Left lung (tissue), 4 donors: ENCODE measurements at regions not wholly inside any gene's neighbourhood (a gene's known extent, or its start where the extent isn't known, plus 50 kb on each side); places are given as distances from the start of the nearest gene placed in this dataset.

Source experiments
- ATAC-seq: fragments of 200-7000 bp; cut with Tn5 transposase; one replicate; pipeline ENCODE4 v1.9.1; 2020; ENCODE audit warnings: moderate library complexity
- DNase-seq, 4 donors: peaks; one replicate each; pipeline ENCODE4 v3.0.0-alpha.2; 2013 to 2020
- H3K27ac ChIP-seq, 2 donors: fragments of 200-600 bp; sonication (generic) in 1 of 2; one replicate each; pipeline versions ENCODE4 v1.5.0 to v1.8.0; 2020 to 2021
- H3K27me3 ChIP-seq, 2 donors: fragments of 200-600 bp; sonication (generic) in 1 of 2; one replicate each; pipeline versions ENCODE4 v1.5.0 to v1.8.0; 2020 to 2021
- H3K36me3 ChIP-seq, 2 donors: fragments of 200-600 bp; sonication (generic) in 1 of 2; one replicate each; pipeline versions ENCODE4 v1.5.0 to v1.8.0; 2020 to 2021
- H3K4me1 ChIP-seq, 2 donors: fragments of 200-600 bp; one replicate each; pipeline ENCODE4 v1.8.0; 2021
- H3K4me3 ChIP-seq, 2 donors: fragments of 200-600 bp; sonication (generic) in 1 of 2; one replicate each; pipeline versions ENCODE4 v1.5.0 to v1.8.0; 2020 to 2021; ENCODE audit warnings: mild to moderate bottlenecking in 1 of 2
- H3K9me3 ChIP-seq, 2 donors: fragments of 200-600 bp; sonication (generic) in 1 of 2; one replicate each; pipeline versions ENCODE4 v1.5.0 to v1.8.0; 2020 to 2021
- intact Hi-C, 2 donors: fragments of 100-400 bp; cut with DNase I; formaldehyde crosslinking; loops; one replicate each; pipeline versions ENCODE4 v1.11.2 to v1.14.2; 2022
- TF ChIP-seq, protein P1 (sequence below), 2 donors: fragments of 200-600 bp; sonication (generic) in 1 of 2; IDR thresholded peaks; one replicate each; pipeline versions ENCODE4 v1.5.0 to v1.8.0; 2021; ENCODE audit warnings: antibody characterized with exemption in 2 of 2
- donor health status: DM: no; HTN: yes; CAD: no.
- donor health status: DM: no; HTN: no; CAD: no.

DNA sequence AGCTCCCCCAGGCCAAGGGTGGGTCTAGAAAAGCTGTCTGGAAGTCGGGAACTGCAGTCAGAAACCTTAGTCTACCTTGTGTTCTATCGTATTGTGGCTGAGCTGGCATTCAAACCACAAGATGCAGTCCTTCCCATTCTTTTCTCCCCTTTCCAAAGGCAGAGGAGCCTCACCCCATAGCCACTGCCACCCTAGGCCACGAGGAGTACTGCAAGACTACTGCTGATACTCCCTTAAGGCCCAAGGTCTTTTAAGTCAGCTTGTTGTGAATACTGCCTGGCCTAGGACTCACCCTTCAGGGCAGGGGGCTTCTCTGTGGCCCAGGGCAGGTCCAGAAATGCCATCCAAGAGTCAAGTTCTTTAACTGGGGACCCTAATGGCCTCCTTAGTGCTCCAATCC, 214.5 kb upstream of the CNTNAP2 start:
- no peaks in the 10 kb centered on the region for H3K36me3 ChIP-seq
- TF ChIP-seq, protein P1, sequence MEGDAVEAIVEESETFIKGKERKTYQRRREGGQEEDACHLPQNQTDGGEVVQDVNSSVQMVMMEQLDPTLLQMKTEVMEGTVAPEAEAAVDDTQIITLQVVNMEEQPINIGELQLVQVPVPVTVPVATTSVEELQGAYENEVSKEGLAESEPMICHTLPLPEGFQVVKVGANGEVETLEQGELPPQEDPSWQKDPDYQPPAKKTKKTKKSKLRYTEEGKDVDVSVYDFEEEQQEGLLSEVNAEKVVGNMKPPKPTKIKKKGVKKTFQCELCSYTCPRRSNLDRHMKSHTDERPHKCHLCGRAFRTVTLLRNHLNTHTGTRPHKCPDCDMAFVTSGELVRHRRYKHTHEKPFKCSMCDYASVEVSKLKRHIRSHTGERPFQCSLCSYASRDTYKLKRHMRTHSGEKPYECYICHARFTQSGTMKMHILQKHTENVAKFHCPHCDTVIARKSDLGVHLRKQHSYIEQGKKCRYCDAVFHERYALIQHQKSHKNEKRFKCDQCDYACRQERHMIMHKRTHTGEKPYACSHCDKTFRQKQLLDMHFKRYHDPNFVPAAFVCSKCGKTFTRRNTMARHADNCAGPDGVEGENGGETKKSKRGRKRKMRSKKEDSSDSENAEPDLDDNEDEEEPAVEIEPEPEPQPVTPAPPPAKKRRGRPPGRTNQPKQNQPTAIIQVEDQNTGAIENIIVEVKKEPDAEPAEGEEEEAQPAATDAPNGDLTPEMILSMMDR (IDR thresholded peaks at IDR 0.05): no peak
- intact Hi-C loops: no loop called here

GRCh38 chr7:145899938-145900337, 216.7 kb upstream of the CNTNAP2 start:
- Histone ChIP-seq H3K4me1 (no peaks in the 10 kb centered on the region), H3K4me3 (no peak overlapping the region), H3K36me3 (no peaks in the 10 kb centered on the region), H3K27ac (no peak overlapping the region), H3K27me3 (no peaks in the 10 kb centered on the region), H3K9me3 (peaks cover 0 to 25% of the 10 kb centered on the region in 2 donors)
- intact Hi-C loops: no loop called here
- ATAC-seq (no peak), DNase-seq (no peak)
- TF ChIP-seq, protein P1 (IDR thresholded peaks at IDR 0.05): no peak

More for the DNA sequence above, 214.5 kb upstream of the CNTNAP2 start:
- Histone ChIP-seq H3K9me3 (peaks cover 0 to 19% of the 10 kb centered on the region in 2 donors), H3K4me3 (no peak overlapping the region), H3K27ac (no peak overlapping the region), H3K4me1 (no peaks in the 10 kb centered on the region), H3K27me3 (no peaks in the 10 kb centered on the region)
- ATAC-seq: no peak
- DNase-seq: no peak

DNA sequence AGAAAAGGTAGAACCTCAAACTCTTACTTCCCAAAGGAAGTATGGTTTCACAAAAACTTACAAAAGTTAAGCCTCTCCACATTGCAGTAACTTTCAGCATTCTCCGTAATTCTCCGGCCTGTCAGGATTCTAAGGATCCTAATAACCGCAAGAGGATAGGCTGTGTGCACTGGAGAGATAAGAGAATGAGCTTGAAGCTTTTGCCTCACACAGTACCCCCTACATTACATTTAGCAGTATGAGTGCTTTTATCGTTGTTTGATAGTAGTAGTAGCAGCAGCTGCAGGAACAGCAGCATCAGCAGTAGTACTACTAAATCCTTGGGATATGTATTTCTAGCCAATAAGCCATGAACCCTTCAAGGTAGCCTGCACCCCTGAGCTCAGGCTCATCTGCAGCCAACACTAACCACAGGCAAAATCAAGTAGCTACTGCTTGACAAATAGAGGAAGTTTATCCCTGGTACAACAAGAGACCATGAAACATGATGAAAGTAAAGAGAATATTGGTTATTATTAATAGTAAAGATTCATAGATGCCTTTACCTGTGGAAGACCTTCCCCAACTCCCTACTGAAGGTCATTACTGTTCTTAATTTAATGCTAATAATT, 222.6 kb upstream of the CNTNAP2 start:
- H3K27ac ChIP-seq: no peak overlapping the region
- no peak overlapping the region for H3K4me3 ChIP-seq
- TF ChIP-seq, protein P1 (IDR thresholded peaks at IDR 0.05): no peak
- H3K4me1 ChIP-seq: no peaks in the 10 kb centered on the region
- no peak for ATAC-seq
- no peak for DNase-seq
- H3K27me3 ChIP-seq: no peaks in the 10 kb centered on the region
- intact Hi-C loops: no loop called here
- H3K9me3 ChIP-seq: peaks cover 0 to 14% of the 10 kb centered on the region in 2 donors
- no peaks in the 10 kb centered on the region for H3K36me3 ChIP-seq

DNA sequence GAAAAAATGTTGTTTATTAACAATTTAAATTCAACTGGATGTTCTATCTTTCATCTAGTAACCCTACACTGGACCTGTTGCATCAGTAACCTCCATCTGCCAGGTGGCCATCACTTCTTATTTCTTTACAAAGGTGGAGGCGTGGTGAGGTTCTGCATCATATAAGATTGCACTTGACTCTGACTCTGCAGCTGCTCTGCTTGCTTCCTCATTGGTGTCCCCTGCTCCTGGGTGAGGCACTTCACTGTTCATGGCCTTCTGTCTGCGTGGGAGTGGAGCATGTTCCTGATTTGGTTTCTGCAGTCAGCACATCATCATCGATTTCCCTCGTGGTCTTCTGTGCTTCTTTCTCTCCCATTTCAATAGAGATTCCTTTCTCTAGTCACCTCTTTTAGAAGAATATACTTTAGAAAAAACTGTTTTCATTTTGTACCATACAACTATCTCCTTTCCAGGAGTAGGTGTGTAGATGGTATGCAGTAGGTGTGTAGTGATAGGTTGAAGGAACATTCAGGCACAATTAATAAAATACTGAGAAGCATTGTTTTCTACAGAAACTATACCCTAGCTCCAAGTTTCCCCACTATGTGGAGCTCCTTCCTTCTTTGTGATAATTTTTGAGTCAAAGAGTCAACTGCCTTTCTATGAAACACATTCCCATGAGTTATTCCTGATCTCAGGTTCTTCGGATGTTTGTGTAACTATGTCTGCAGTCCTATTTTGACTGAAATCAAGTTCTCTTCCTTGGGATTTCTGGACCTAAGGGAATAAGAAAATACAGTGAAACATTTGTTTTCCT, 231.7 kb upstream of the CNTNAP2 start:
- ATAC-seq (no peak), DNase-seq (no peak)
- H3K27me3 ChIP-seq: no peaks in the 10 kb centered on the region
- TF ChIP-seq, protein P1 (IDR thresholded peaks at IDR 0.05): no peak
- no peak overlapping the region for H3K4me3 ChIP-seq
- H3K4me1 ChIP-seq: no peaks in the 10 kb centered on the region
- intact Hi-C loops: no loop called here
- no peaks in the 10 kb centered on the region for H3K9me3 ChIP-seq
- H3K27ac ChIP-seq: no peak overlapping the region
- H3K36me3 ChIP-seq: no peaks in the 10 kb centered on the region

- no peak for ATAC-seq
- H3K27ac ChIP-seq: no peak overlapping the region
- TF ChIP-seq, protein P1 (IDR thresholded peaks at IDR 0.05): no peak
- DNase-seq: no peak
- no peaks in the 10 kb centered on the region for H3K36me3 ChIP-seq
- H3K4me1 ChIP-seq: no peaks in the 10 kb centered on the region
- no peak overlapping the region for H3K4me3 ChIP-seq
- H3K9me3 ChIP-seq: no peaks in the 10 kb centered on the region
- intact Hi-C loops: no loop called here
- no peaks in the 10 kb centered on the region for H3K27me3 ChIP-seq
These were observed 240.2 kb upstream of the CNTNAP2 start for GRCh38 chr7:145876376-145876775.
